HUDEP-2 (cell line): ENCODE measurements at regions not wholly inside any gene's neighbourhood (a gene's known extent, or its start where the extent isn't known, plus 50 kb on each side); places are given as distances from the start of the nearest gene placed in this dataset.

ENCODE experiments used
- DNase-seq, 76 experiments: peaks; one replicate each; lab custom pipeline; 2025; ENCODE audit not compliant: unreplicated experiment in 76 of 76; lab: John Stamatoyannopoulos, UW

DNA sequence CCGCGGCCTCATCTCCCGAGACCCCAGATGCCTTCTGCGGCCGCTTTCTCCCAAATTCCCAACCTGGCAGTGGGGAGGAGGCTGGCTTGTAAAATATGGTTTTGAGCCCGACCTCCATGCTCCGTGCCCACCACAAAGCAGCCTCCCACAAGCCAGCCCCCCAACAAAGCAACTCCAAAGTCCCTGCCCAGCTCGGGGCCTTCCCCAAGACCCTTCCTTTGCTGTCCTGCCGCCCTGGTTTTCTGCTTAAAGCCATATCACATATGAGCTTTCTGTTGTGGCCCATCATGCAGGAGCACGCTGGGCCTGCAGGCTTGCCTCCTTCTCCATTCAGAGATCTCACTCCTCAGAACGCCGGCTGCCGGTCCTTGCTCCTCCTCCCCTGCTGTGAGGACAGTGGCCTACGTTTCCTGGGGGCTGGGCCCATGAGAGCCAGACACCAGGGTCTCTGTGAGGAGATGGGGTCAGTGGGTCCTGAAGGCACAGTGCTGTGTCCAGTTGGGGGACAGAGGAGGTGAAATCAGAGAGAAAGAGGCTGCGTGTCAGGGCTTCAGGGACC lies 680.0 kb downstream of the BRD1 start:
- DNase-seq = no peak

DNA sequence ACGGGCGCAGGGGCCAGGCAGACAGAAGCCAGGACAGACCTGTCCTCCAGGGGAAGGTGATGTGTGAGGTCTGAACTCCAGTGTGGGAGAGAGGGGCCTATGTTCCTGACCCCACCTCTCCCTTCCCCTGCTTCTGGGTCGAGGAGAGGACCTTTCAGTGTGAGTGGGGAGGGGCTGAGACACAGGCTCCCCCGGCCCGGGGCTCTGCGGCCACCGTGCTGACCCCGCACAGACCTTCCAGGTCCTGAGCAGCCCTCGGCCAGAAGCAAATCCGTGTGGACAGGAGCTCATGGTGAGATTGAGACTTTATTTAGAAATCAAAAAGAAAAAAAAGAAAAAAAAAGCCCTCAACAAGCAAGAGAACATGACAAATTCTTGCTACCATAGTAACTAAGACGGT lies 680.5 kb downstream of the BRD1 start:
- DNase-seq = no peak

GRCh38 chr22:49146511-49146910 lies 681.2 kb downstream of the BRD1 start:
- DNase-seq = no peak

DNA sequence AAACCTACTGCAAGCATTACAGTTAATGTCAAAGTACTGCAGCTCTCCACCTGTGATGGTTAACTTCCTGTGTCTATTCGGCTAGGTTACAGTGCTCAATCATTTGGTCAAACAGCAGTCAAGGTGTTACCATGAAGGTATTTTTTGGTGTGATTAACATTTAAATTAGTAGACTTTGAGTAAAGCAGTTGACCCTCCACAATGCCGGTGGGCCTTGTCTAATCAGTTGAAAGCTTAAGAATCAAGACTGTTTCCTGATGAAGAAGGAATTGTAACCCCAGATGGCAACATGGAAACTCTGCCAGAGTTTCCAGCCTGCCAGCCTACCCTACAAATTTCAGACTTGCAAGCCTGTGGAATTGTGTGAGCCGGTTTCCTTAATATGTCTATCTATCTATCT lies 683.9 kb downstream of the BRD1 start:
- no peak for DNase-seq

- no peak for DNase-seq
These were observed 684.8 kb downstream of the BRD1 start for GRCh38 chr22:49142891-49143290.

DNA sequence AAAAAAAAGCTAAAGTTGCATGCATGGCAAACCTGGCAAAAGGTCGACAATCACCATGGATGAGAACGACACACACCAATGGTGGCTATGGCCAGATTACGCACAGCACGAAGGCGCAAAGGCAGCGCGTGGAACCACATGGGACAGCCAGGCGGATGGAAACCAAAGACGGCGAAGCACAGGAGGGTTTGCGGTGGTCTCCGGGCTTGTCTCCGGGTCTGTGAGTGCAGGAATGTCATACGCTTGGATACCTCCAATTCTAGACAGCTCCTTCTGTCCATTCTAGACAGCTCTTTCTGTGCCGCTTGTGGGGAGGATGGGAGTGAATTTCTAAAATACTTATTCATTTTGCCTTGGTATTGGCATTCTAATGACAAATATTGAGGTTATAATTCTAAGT lies 685.4 kb downstream of the BRD1 start:
- no peak for DNase-seq

DNA sequence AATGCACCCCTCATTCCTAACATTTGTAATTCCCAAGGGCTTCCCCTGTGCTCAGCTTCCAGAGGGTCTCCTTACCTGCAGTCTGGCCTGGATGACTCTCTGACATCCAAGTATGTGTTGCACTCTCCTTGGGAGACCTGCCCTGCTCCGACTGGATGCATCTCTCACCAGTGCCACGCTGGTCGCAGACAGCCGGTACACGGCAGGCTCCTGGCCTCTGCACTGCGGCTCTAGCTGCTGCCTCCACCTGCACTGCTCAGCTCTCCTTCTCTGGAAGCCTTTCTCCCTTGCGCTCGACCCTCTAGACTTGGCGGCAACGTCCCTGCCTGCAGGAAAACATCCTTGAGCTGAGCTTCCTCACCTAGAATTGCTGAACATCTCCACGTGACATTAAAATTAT lies 685.9 kb downstream of the BRD1 start:
- DNase-seq = no peak

DNA sequence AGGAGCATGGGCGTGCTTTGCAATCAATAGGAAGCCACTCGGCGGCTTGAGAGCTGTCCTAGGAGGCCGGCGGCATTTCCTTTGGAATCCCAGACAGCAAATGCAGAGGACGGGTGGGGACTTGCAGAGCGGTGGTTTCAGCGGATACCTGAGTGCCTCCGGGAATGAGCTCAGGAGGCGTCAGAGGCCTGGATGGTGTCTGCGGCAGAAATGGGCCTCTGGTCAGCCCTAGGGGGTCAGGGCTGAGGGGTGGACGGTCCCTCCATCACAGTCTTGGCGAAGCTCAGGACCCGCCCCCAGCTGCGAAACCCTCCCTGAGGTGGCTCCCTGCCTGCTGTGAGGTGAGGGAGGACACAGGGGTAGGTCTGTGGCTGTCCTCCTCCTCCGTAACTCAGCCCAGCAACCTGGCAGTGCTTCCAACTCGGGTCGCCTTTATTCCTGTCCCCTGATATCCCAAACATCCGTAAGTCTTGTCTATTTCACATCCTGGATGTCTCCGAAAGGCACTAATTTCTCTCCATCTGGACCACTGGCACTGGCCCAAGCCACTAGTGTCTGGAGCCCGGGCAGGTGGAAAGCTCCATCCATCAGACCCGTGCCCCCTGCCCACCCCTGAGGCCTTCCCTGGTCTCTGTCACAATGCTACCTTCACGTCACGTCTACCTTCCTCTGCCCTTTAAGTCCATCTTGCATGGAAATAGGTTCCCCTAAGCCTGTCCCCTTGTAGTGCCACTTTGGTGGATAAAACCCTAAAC lies 686.6 kb downstream of the BRD1 start:
- no peak for DNase-seq

GRCh38 chr22:49139492-49140151 lies 688.1 kb downstream of the BRD1 start:
- no peak for DNase-seq

DNA sequence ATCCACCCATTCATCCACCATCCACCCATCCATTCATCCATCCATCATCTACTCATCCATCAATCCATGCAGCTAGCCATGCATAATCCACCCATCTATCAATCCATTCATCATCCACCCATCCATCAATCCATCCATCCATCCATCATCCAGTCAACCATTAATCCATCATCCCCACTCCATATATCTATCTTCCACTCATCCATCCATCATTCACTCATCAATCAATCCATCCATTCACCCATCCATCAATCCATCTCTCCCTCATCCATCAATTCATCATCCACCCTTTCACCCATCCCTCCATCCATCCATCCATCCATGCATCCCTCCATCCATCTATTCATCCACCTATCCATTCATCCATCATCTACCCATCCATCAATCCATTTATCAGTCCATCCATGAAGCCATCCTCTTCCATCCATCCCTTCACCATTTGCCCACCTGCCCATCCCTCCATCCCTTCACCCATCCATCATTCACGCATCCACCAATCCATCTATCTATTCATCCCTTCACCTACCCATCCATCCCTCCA lies 689.4 kb downstream of the BRD1 start:
- no peak for DNase-seq

GRCh38 chr22:49137206-49137840 lies 690.4 kb downstream of the BRD1 start:
- no peak for DNase-seq

DNA sequence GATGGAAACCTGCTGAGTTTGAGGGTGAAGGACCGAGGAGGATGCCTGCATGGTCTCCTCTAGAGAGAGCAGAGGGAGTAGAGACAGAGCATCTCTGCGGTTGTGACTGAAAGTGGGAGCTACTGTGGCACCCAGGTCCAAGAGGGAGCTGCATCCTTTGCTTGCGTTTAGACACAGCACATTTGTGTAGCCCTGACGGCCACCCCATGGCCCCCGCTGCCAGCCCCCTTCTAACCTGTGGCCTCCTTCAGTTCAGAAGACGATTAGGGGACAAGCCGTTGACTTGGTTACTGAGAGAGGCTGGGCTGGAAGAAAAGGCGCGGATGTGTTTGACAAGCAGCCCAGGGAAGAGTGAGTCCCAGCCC lies 690.9 kb downstream of the BRD1 start:
- DNase-seq = no peak

DNA sequence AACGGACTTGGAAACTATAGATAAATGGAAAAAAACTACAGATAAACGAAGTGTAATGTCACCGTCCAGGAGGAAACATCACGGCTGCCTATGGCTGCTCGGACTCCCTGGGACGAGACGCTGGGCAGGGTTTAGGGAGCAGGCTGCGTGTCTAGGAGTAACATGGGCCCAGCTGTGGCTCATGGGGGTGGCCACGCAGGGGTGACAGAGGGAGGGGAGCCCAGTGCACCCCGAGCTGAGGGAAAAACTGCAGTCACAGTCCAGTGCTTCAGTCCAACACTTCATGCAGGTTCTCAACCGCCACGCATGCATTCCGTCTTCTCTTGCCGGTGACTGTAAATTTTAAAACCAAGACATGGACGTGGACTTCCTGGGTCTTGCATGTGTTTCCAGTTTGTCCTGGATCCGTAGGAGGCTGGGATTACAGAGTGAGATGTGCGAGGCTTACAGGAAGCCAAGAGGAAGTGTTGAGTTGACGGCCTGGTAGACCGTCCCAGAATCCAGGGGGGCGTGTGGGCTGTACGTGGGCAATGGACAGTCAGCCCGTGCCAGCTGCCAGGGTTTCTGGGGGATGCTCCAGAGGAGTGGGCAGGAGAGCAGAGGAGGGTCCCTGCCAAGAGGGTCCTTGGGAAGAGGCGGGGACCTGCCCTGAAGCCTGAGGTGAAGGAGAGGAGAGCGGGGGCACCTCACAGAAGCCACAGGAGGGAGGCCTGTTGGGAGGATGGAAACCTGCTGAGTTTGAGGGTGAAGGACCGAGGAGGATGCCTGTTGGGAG lies 691.4 kb downstream of the BRD1 start:
- DNase-seq = no peak

DNA sequence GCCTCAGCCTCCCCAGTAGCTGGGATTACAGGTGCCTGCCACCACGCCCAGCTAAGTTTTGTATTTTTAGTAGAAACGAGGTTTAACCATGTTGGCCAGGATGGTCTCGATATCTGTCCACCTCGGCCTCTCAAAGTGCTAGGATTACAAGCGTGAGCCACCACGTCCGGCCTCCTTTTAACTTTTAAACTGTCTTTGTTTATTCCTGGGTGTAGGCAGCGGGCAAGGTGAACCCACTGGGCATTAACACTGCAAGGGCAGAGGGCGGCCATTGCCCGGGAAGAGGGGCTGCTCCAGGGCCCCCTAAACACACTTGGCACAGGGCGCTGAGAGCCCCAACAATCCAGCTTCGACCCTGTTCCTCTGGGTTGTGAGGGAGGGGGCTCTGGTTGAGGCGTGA lies 693.6 kb downstream of the BRD1 start:
- DNase-seq = no peak

DNA sequence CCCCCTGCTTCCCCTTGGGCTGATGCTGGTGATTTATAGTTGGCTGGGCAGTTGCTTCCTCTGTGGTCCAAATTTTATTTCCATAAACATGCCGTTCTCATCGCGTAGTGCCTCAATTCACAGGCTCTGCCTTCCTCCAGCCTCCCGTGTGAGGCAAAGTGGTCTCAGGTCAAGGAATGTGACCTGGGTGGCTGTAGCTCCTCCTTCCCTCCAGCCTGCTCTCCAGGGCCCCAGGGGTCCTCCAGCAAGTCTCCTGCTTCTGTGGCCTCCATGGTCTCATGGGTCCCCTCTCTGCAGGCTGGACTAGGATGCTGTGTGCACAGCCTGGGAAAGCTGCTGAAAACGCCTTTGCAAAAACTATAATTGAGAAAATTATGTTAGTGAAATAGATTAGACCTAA lies 694.1 kb downstream of the BRD1 start:
- DNase-seq = no peak

DNA sequence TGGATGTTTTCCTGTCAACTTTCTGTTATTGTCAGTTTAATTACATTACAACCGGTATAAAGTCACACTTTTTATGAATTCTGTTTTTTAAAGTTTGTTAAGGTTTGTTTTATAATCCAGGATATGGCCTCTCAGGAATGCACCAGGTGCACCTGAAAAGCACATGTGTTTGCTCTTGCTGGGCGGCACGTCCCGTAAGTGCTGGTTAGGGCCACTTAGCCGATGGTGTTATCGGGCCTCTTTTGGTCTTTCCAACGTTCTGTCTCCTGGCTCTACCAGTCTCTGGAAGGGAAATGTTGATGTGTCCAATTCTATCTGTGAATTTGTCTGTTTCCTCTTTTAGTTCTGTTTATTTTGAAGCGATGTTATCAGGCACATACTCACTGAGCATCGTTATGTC lies 695.7 kb downstream of the BRD1 start:
- no peak for DNase-seq

DNA sequence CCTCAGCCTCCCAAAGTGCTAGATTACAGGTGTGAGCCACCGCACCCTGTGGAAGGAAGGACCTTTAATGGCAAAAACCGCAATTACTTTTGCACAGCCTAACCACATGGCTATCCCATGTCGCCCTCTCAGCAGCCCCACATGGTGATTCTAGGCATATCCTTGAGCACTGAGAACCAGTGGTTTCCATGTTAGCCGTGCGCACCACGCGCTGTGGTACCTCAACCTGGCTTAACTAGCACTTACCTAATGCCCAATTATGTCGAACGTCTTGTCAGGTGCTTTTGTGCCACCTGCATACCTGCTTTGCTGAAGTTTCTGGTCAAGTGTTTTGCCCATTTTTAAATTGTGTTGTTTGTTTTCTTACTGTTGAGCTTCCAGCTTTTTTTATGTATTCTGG lies 697.9 kb downstream of the BRD1 start:
- DNase-seq = no peak

DNA sequence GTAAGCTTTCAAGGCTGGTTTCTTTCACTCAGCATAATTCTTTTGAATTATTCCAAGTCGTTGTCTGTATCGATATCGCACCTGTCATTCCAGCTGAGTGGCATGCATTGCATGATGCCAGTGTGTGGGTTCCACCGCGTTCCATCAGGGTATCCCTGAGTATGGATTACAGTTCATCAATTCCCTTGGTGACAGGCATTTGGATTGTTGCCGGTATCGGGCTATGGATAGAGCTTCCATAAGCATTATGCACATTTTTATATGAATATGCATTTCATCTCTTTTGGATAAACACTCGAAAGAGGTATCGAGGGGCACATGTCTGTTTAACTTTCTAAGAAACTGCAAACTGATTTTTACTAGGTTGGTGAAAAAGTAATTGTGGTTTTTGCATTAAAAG lies 698.8 kb downstream of the BRD1 start:
- no peak for DNase-seq

DNA sequence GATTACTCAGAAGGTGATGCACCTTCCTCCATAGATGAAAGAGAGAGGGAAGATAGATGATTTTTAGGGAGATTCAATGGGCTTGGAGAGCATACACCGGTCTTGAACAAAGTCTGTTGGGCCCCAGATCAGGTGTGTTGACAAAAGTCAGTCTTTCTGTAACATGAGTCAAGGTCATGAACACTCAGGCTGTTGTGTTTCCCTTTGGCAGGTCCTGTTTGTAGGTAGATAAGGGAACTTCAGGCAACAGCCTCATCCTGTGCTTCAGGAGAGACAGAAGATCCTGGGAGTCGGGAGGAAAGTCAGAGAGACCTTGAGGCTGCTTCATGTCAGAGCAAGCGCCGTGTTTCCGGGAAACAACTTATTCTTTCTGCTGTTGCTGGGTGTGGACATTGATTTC lies 703.1 kb downstream of the BRD1 start:
- no peak for DNase-seq

DNA sequence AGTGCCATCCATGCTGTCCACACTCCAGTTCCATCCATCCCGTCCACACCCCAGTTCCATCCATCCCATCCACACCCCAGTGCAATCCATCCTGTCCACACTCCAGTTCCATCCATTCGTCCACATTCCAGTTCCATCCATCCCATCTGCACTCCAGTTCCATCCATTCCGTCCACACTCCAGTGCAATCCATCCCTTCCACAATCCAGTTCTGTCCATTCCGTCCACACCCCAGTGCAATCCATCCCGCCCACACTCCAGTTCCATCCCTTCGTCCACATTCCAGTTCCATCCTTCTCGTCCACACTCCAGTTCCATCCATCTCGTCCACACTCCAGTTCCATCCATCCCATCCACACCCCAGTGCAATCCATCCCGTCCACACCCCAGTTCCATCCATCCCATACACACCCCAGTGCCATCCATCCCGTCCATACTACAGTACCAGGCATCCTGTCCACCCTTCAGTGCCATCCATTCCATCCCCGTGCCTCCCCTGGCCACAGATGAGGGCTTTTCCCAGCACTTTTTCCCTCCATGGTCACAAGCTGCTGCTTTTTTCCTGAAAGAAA lies 704.0 kb downstream of the BRD1 start:
- no peak for DNase-seq

DNA sequence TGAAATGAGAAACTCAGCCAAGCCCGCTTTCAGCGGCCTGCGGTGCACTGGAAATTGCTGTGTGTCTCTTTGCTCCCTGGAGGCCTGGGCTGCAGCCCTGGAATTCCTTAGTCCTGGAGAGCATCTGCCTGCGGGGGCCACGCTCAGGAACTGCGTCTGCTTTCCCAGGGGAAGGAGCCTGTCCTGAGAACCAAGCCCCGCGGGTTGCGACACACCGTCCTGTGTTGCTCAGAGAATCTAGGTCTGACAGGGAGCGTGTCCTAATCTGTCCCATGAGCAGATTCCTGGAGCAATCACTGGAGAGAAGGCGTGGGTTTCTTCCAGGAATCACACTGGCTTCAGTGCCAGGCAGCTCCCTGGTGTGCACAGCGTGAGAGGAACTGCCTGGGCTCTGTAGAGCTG lies 708.1 kb downstream of the BRD1 start:
- DNase-seq = no peak
